Fibroblast of lung (primary cell): ENCODE measurements at regions not wholly inside any gene's neighbourhood (a gene's known extent, or its start where the extent isn't known, plus 50 kb on each side); places are given as distances from the start of the nearest gene placed in this dataset.

Source experiments
- DNase-seq, 2 donors: peaks; one replicate each; pipeline versions ENCODE4 v3.0.0 to v3.0.0-alpha.2; 2010; ENCODE audit warnings: low read depth in 2 of 2
- H2AFZ ChIP-seq: 2 replicates; pipeline ENCODE4 v1.5.1; 2012; ENCODE audit warnings: low read length, control low read depth, inconsistent platforms
- H3K27ac ChIP-seq: 2 replicates; pipeline ENCODE4 v1.5.1; 2011; ENCODE audit warnings: low read length, control low read depth; ENCODE audit not compliant: insufficient read depth
- H3K27me3 ChIP-seq: 2 replicates; pipeline ENCODE4 v1.5.1; 2011; ENCODE audit warnings: mild to moderate bottlenecking, low read length; ENCODE audit not compliant: control insufficient read depth, insufficient read depth
- H3K36me3 ChIP-seq: 2 replicates; pipeline ENCODE4 v1.5.1; 2011; ENCODE audit warnings: low read length; ENCODE audit not compliant: control insufficient read depth, insufficient read depth
- H3K4me1 ChIP-seq: 2 replicates; pipeline ENCODE4 v1.5.1; 2011; ENCODE audit warnings: low read length; ENCODE audit not compliant: control insufficient read depth, insufficient read depth; ENCODE audit errors: extremely low read depth
- H3K4me2 ChIP-seq: 2 replicates; pipeline ENCODE4 v1.5.1; 2011; ENCODE audit warnings: low read length, control low read depth; ENCODE audit not compliant: insufficient read depth; ENCODE audit errors: extremely low read depth
- H3K4me3 ChIP-seq, 4 experiments: fragments of 200-600 bp in 1 of 4; sonication (generic) in 1 of 4; replicated peaks in 1 of 4; 2 replicates each; pipeline ENCODE4 v1.5.1; 2011 to 2016; ENCODE audit warnings: low read length in 4 of 4, low read depth in 3 of 4, mild to moderate bottlenecking in 3 of 4, control low read depth in 2 of 4, inconsistent platforms in 1 of 4, mixed read lengths in 1 of 4; ENCODE audit not compliant: insufficient read depth in 1 of 4; ENCODE audit errors: control extremely low read depth in 1 of 4
- H3K79me2 ChIP-seq: 2 replicates; pipeline ENCODE4 v1.5.1; 2012; ENCODE audit warnings: mild to moderate bottlenecking, low read length, inconsistent platforms; ENCODE audit not compliant: control insufficient read depth, insufficient read depth
- H3K9ac ChIP-seq: 2 replicates; pipeline ENCODE4 v1.5.1; 2011; ENCODE audit warnings: mild to moderate bottlenecking, low read length, control low read depth; ENCODE audit not compliant: insufficient read depth
- H3K9me3 ChIP-seq: 2 replicates; pipeline ENCODE4 v1.5.1; 2012; ENCODE audit warnings: low read depth, low read length; ENCODE audit not compliant: control insufficient read depth, insufficient read depth
- H4K20me1 ChIP-seq: 2 replicates; pipeline ENCODE4 v1.5.1; 2011; ENCODE audit warnings: low read length; ENCODE audit not compliant: control insufficient read depth, insufficient read depth; ENCODE audit errors: extremely low read depth
- CTCF ChIP-seq, 2 donors: IDR thresholded peaks in 1 of 2; conservative IDR thresholded peaks in 1 of 2; 1 replicate in 1 of 2; 2 replicates in 1 of 2; pipeline ENCODE4 v1.5.1; 2011 to 2012; ENCODE audit warnings: low read length in 2 of 2, control low read depth in 1 of 2, inconsistent platforms in 1 of 2, low read depth in 1 of 2, mild to moderate bottlenecking in 1 of 2
- EZH2 ChIP-seq: IDR thresholded peaks from 2 replicates; pipeline ENCODE4 v1.5.1; 2012; ENCODE audit warnings: low read length, control low read depth, mild to moderate bottlenecking; ENCODE audit errors: missing control alignments

GRCh38 chr1:209491031-209491430, 92.5 kb upstream of the CAMK1G start:
- Histone ChIP-seq H3K79me2 (no peaks in the 10 kb centered on the region), H2AFZ (no peak overlapping the region), H3K27me3 (no peaks in the 10 kb centered on the region), H3K9ac (no peak overlapping the region), H3K27ac (no peak overlapping the region), H3K36me3 (no peaks in the 10 kb centered on the region), H3K4me3 (no peak overlapping the region), H3K4me2 (no peak overlapping the region), H3K4me1 (no peaks in the 10 kb centered on the region), H4K20me1 (no peaks in the 10 kb centered on the region), H3K9me3 (no peaks in the 10 kb centered on the region)
- TF ChIP-seq CTCF (conservative IDR thresholded peaks at IDR 0.05 in 1 of 2, IDR thresholded peaks at IDR 0.05 in 1 of 2; ENCODE audit: low read depth in 1 of 2, low read length in 2 of 2) (no peak), EZH2 (no peak)
- DNase-seq: no peak

- Histone ChIP-seq H3K9ac (no peak overlapping the region), H3K4me2 (no peak overlapping the region), H2AFZ (no peak overlapping the region), H4K20me1 (no peaks in the 10 kb centered on the region), H3K36me3 (no peaks in the 10 kb centered on the region), H3K27ac (no peak overlapping the region), H3K79me2 (no peaks in the 10 kb centered on the region), H3K9me3 (no peaks in the 10 kb centered on the region), H3K27me3 (no peaks in the 10 kb centered on the region), H3K4me3 (no peak overlapping the region), H3K4me1 (no peaks in the 10 kb centered on the region)
- no peak for TF ChIP-seq CTCF (conservative IDR thresholded peaks at IDR 0.05 in 1 of 2, IDR thresholded peaks at IDR 0.05 in 1 of 2; ENCODE audit: low read depth in 1 of 2, low read length in 2 of 2)
- no peak for TF ChIP-seq EZH2
- no peak for DNase-seq
Observed at GRCh38 chr1:209491496-209491895, 92.0 kb upstream of the CAMK1G start.

GRCh38 chr1:209491897-209492296, 91.6 kb upstream of the CAMK1G start:
- no peak overlapping the region for H3K4me3 ChIP-seq
- DNase-seq: no peak
- H3K9ac ChIP-seq: no peak overlapping the region
- TF ChIP-seq CTCF (conservative IDR thresholded peaks at IDR 0.05 in 1 of 2, IDR thresholded peaks at IDR 0.05 in 1 of 2; ENCODE audit: low read depth in 1 of 2, low read length in 2 of 2): no peak
- no peak for TF ChIP-seq EZH2
- H3K27me3 ChIP-seq: no peaks in the 10 kb centered on the region
- no peaks in the 10 kb centered on the region for H3K4me1 ChIP-seq
- no peaks in the 10 kb centered on the region for H3K79me2 ChIP-seq
- no peaks in the 10 kb centered on the region for H4K20me1 ChIP-seq
- H2AFZ ChIP-seq: no peak overlapping the region
- H3K36me3 ChIP-seq: no peaks in the 10 kb centered on the region
- no peaks in the 10 kb centered on the region for H3K9me3 ChIP-seq
- no peak overlapping the region for H3K27ac ChIP-seq
- H3K4me2 ChIP-seq: no peak overlapping the region
